ENCODE measurements at regions not wholly inside any gene's neighbourhood (a gene's known extent, or its start where the extent isn't known, plus 50 kb on each side); places are given as distances from the start of the nearest gene placed in this dataset.

GRCh38 chr2:150575861-150576260 lies 88.4 kb upstream of the RND3 start (continued):
- no peak for TF ChIP-seq OSR1 (CRISPR knock-in tag; IDR thresholded peaks at IDR 0.05)
- TF ChIP-seq ARNTL (CRISPR knock-in tag; IDR thresholded peaks at IDR 0.05; ENCODE audit: borderline replicate concordance, low read depth), result no peak

- no peak for TF ChIP-seq TOX (CRISPR knock-in tag; IDR thresholded peaks at IDR 0.05; ENCODE audit: borderline replicate concordance)
- no peak for TF ChIP-seq ESRRG (CRISPR knock-in tag; IDR thresholded peaks at IDR 0.05)
- TF ChIP-seq ZFP30 (CRISPR knock-in tag; IDR thresholded peaks at IDR 0.05), result no peak
- no peak for ATAC-seq
Measured at GRCh38 chr2:150572961-150573395, 85.5 kb upstream of the RND3 start.

- TF ChIP-seq PATZ1 (CRISPR knock-in tag; IDR thresholded peaks at IDR 0.05; ENCODE audit: borderline replicate concordance) (no peak), ZFP3 (CRISPR knock-in tag; IDR thresholded peaks at IDR 0.05) (no peak)
- ATAC-seq, result no peak
Measured at GRCh38 chr2:150572194-150572766, 84.8 kb upstream of the RND3 start.

- TF ChIP-seq TCF4 (CRISPR knock-in tag; IDR thresholded peaks at IDR 0.05; ENCODE audit: borderline replicate concordance), result no peak
- no peak for TF ChIP-seq ISL1 (CRISPR knock-in tag; IDR thresholded peaks at IDR 0.05)
- no peak for TF ChIP-seq ZNF70 (CRISPR knock-in tag; IDR thresholded peaks at IDR 0.05)
- TF ChIP-seq POU6F1 (CRISPR knock-in tag; IDR thresholded peaks at IDR 0.05; ENCODE audit: borderline replicate concordance, low read depth), result no peak
- TF ChIP-seq CSDC2 (CRISPR knock-in tag; IDR thresholded peaks at IDR 0.05), result no peak
- no peak for TF ChIP-seq BACH2 (CRISPR knock-in tag; IDR thresholded peaks at IDR 0.05; ENCODE audit: borderline replicate concordance)
- TF ChIP-seq SNAI2 (CRISPR knock-in tag; IDR thresholded peaks at IDR 0.05), result no peak
- no peak for TF ChIP-seq RARB (CRISPR knock-in tag; IDR thresholded peaks at IDR 0.05)
- TF ChIP-seq PATZ1 (CRISPR knock-in tag; IDR thresholded peaks at IDR 0.05; ENCODE audit: borderline replicate concordance), result no peak
- TF ChIP-seq ZFP3 (CRISPR knock-in tag; IDR thresholded peaks at IDR 0.05), result no peak
- no peak for TF ChIP-seq ZNF8 (CRISPR knock-in tag; IDR thresholded peaks at IDR 0.05)
- no peak; the same call in 2 of the 3 replicates for ATAC-seq
Measured at GRCh38 chr2:150571121-150571520, 83.7 kb upstream of the RND3 start.

GRCh38 chr2:150570712-150571111 lies 83.2 kb upstream of the RND3 start:
- 0 out of 2 replicates have a peak, but pooled peaks have one; percentile 7 for TF ChIP-seq CREB5 (CRISPR knock-in tag; IDR thresholded peaks at IDR 0.05; ENCODE audit: low read depth)
- TF ChIP-seq TOX (CRISPR knock-in tag; IDR thresholded peaks at IDR 0.05; ENCODE audit: borderline replicate concordance), result no peak
- TF ChIP-seq ISL1 (CRISPR knock-in tag; IDR thresholded peaks at IDR 0.05), result peak; percentile 77
- peak; percentile 80 for ATAC-seq

GRCh38 chr2:150569761-150570160 lies 82.3 kb upstream of the RND3 start:
- ATAC-seq, result no peak
- TF ChIP-seq ISL1 (CRISPR knock-in tag; IDR thresholded peaks at IDR 0.05) (no peak), OSR1 (CRISPR knock-in tag; IDR thresholded peaks at IDR 0.05) (no peak), TOX (CRISPR knock-in tag; IDR thresholded peaks at IDR 0.05; ENCODE audit: borderline replicate concordance) (no peak), CREB5 (CRISPR knock-in tag; IDR thresholded peaks at IDR 0.05; ENCODE audit: low read depth) (no peak), PATZ1 (CRISPR knock-in tag; IDR thresholded peaks at IDR 0.05; ENCODE audit: borderline replicate concordance) (no peak), RARB (CRISPR knock-in tag; IDR thresholded peaks at IDR 0.05) (no peak), ARNTL (CRISPR knock-in tag; IDR thresholded peaks at IDR 0.05; ENCODE audit: borderline replicate concordance, low read depth) (no peak), BACH2 (CRISPR knock-in tag; IDR thresholded peaks at IDR 0.05; ENCODE audit: borderline replicate concordance) (no peak), GLIS3 (CRISPR knock-in tag; IDR thresholded peaks at IDR 0.05) (no peak), ESRRG (CRISPR knock-in tag; IDR thresholded peaks at IDR 0.05) (no peak), SNAI2 (CRISPR knock-in tag; IDR thresholded peaks at IDR 0.05) (no peak), ZFP3 (CRISPR knock-in tag; IDR thresholded peaks at IDR 0.05) (no peak), ZNF565 (CRISPR knock-in tag; conservative IDR thresholded peaks at IDR 0.05; ENCODE audit: low read depth) (no peak), CSRNP3 (CRISPR knock-in tag; IDR thresholded peaks at IDR 0.05) (no peak), ZNF8 (CRISPR knock-in tag; IDR thresholded peaks at IDR 0.05) (no peak)
